GM23338 (cell line): ENCODE measurements at regions not wholly inside any gene's neighbourhood (a gene's known extent, or its start where the extent isn't known, plus 50 kb on each side); places are given as distances from the start of the nearest gene placed in this dataset.

Source experiments
- ATAC-seq: fragments of 200-7000 bp; cut with Tn5 transposase; 3 replicates; pipeline ENCODE4 v1.9.1; 2020
- DNase-seq: peaks from one replicate; pipeline ENCODE4 v3.0.0-alpha.2; 2015; ENCODE audit warnings: low spot score
- H2AFZ ChIP-seq: fragments of 200-600 bp; sonication (generic); 2 replicates; pipeline ENCODE4 v1.8.0; 2016; ENCODE audit warnings: antibody characterized with exemption, mild to moderate bottlenecking, moderate library complexity
- H3F3A ChIP-seq: fragments of 200-600 bp; sonication (generic); replicated peaks from 2 replicates; pipeline ENCODE4 v1.8.0; 2017; ENCODE audit warnings: antibody characterized with exemption, mixed run types, low read depth
- H3K27ac ChIP-seq: fragments of 200-600 bp; sonication (generic); 2 replicates; pipeline ENCODE4 v1.6.1; 2016; ENCODE audit warnings: low read depth
- H3K27me3 ChIP-seq: fragments of 200-600 bp; sonication (generic); 2 replicates; pipeline ENCODE4 v1.8.0; 2016; ENCODE audit warnings: mild to moderate bottlenecking, mixed run types, moderate library complexity; ENCODE audit not compliant: insufficient read depth
- H3K36me3 ChIP-seq: fragments of 200-600 bp; sonication (generic); 2 replicates; pipeline ENCODE4 v1.8.0; 2016; ENCODE audit warnings: mild to moderate bottlenecking; ENCODE audit not compliant: insufficient read depth
- H3K4me1 ChIP-seq: fragments of 200-600 bp; sonication (generic); 2 replicates; pipeline ENCODE4 v1.8.0; 2016; ENCODE audit warnings: mild to moderate bottlenecking, moderate library complexity; ENCODE audit not compliant: insufficient read depth
- H3K4me2 ChIP-seq: fragments of 200-600 bp; sonication (generic); 2 replicates; pipeline ENCODE4 v1.7.1; 2017; ENCODE audit warnings: mixed run types
- H3K4me3 ChIP-seq: fragments of 200-600 bp; sonication (generic); 2 replicates; pipeline ENCODE4 v1.6.1; 2016; ENCODE audit warnings: mixed run types
- H3K79me2 ChIP-seq: fragments of 200-600 bp; sonication (generic); replicated peaks from 2 replicates; pipeline ENCODE4 v1.8.0; 2017; ENCODE audit warnings: mild to moderate bottlenecking; ENCODE audit not compliant: insufficient read depth
- H3K9me2 ChIP-seq: fragments of 200-600 bp; sonication (generic); 2 replicates; pipeline ENCODE4 v1.8.0; 2017; ENCODE audit not compliant: insufficient read depth
- H4K20me1 ChIP-seq: fragments of 200-600 bp; sonication (generic); replicated peaks from 2 replicates; pipeline ENCODE4 v1.8.0; 2017; ENCODE audit warnings: mild to moderate bottlenecking; ENCODE audit not compliant: insufficient read depth
- H3K27ac Mint-ChIP-seq: 2 replicates; pipeline ENCODE4 v1.8.0; 2020; ENCODE audit warnings: inconsistent platforms, mild to moderate bottlenecking, moderate library complexity, mixed read lengths
- H3K27me3 Mint-ChIP-seq: 3 replicates; pipeline ENCODE4 v1.8.0; 2022; ENCODE audit warnings: low read depth, mild to moderate bottlenecking, moderate library complexity, mixed read lengths, inconsistent platforms; ENCODE audit not compliant: insufficient read depth, poor library complexity
- H3K36me3 Mint-ChIP-seq: 3 replicates; pipeline ENCODE4 v1.8.0; 2021; ENCODE audit warnings: low read depth, mild to moderate bottlenecking, inconsistent platforms, moderate library complexity, mixed read lengths
- H3K4me1 Mint-ChIP-seq: 3 replicates; pipeline ENCODE4 v1.8.0; 2020; ENCODE audit warnings: mild to moderate bottlenecking, inconsistent platforms, mixed read lengths
- H3K4me3 Mint-ChIP-seq: 3 replicates; pipeline ENCODE4 v1.8.0; 2021; ENCODE audit warnings: moderate library complexity, mild to moderate bottlenecking, inconsistent platforms, mixed read lengths
- H3K9me3 Mint-ChIP-seq: 3 replicates; pipeline ENCODE4 v1.8.0; 2020; ENCODE audit warnings: moderate library complexity, mild to moderate bottlenecking, inconsistent platforms, mixed read lengths
- CREB1 ChIP-seq: fragments of 250-450 bp; sonication (Bioruptor Pico); IDR thresholded peaks from 2 replicates; pipeline ENCODE4 v1.5.0; 2020; ENCODE audit warnings: low read depth, mild to moderate bottlenecking, moderate library complexity
- EZH2phosphoT487 ChIP-seq: fragments of 200-600 bp; sonication (generic); IDR thresholded peaks from one replicate; pipeline ENCODE4 v1.8.1; 2018; ENCODE audit warnings: antibody characterized with exemption; ENCODE audit not compliant: unreplicated experiment
- NANOG ChIP-seq: IDR thresholded peaks from 2 replicates; pipeline ENCODE4 v1.6.1; 2016; ENCODE audit warnings: antibody characterized with exemption, borderline replicate concordance
- STAT1 ChIP-seq: IDR thresholded peaks from one replicate; pipeline ENCODE4 v1.6.1; 2016; ENCODE audit warnings: antibody characterized with exemption; ENCODE audit not compliant: unreplicated experiment
- ZNF114 ChIP-seq: fragments of 250-450 bp; sonication (Bioruptor Pico); IDR thresholded peaks from 2 replicates; pipeline ENCODE4 v1.5.0; 2020; ENCODE audit warnings: mild to moderate bottlenecking, moderate library complexity
- ZNF331 ChIP-seq: fragments of 250-450 bp; sonication (Bioruptor Pico); IDR thresholded peaks from 2 replicates; pipeline ENCODE4 v1.5.0; 2020; ENCODE audit warnings: low read depth, mild to moderate bottlenecking, moderate library complexity
- TF ChIP-seq, protein P1 (sequence below): IDR thresholded peaks from 2 replicates; pipeline ENCODE4 v1.6.1; 2016; ENCODE audit warnings: antibody characterized with exemption
- TF ChIP-seq, protein P2 (sequence below), 2 experiments: fragments of 200-600 bp in 1 of 2; sonication (generic) in 1 of 2; conservative IDR thresholded peaks; 2 replicates each; pipeline versions ENCODE4 v1.5.1 to v1.6.1; 2016 to 2017; ENCODE audit warnings: antibody characterized with exemption in 2 of 2, low read depth in 2 of 2, mild to moderate bottlenecking in 2 of 2, moderate library complexity in 1 of 2
- TF ChIP-seq, protein P3 (sequence below): IDR thresholded peaks from one replicate; pipeline ENCODE4 v1.6.1; 2018; ENCODE audit warnings: antibody characterized with exemption; ENCODE audit not compliant: unreplicated experiment
- TF ChIP-seq, protein P4 (sequence below): fragments of 250-450 bp; sonication (Bioruptor Pico); IDR thresholded peaks from 2 replicates; pipeline ENCODE4 v1.5.0; 2020; ENCODE audit warnings: mild to moderate bottlenecking, moderate library complexity

DNA sequence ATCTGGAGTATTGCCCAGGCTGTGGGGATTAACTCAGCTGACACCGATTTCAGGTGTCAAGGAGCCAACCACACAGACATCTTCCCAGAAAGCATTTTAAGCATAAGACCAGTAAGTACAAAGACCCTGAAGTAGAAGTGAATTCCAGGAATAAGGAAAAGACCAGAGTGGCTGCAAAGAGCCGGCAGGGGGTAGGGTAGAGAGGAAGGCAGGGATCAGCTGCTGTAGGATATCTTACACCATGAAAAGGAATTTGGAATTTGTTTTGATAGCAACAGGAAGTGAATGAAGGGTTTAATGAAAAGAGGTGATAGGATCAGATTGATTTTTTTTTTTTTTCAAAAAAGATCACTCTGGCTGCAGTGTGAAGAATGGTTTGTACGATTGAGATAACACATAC lies 113.6 kb upstream of the PPARGC1A start:
- no peaks in the 10 kb centered on the region for H3K36me3 ChIP-seq
- H3K27ac Mint-ChIP-seq = no peak overlapping the region
- H3F3A ChIP-seq = no peaks in the 10 kb centered on the region
- H3K4me1 Mint-ChIP-seq = peaks cover 31% of the 10 kb centered on the region
- H4K20me1 ChIP-seq = no peaks in the 10 kb centered on the region
- H3K4me1 ChIP-seq = no peaks in the 10 kb centered on the region
- no peak overlapping the region for H3K27ac ChIP-seq
- H2AFZ ChIP-seq = no peak overlapping the region
- no peaks in the 10 kb centered on the region for H3K36me3 Mint-ChIP-seq
- ATAC-seq (peak; percentile 41; the same call in 1 of the 3 replicates), DNase-seq (peak; percentile 62)
- no peaks in the 10 kb centered on the region for H3K27me3 ChIP-seq
- H3K9me2 ChIP-seq = no peaks in the 10 kb centered on the region
- TF ChIP-seq, protein P1, sequence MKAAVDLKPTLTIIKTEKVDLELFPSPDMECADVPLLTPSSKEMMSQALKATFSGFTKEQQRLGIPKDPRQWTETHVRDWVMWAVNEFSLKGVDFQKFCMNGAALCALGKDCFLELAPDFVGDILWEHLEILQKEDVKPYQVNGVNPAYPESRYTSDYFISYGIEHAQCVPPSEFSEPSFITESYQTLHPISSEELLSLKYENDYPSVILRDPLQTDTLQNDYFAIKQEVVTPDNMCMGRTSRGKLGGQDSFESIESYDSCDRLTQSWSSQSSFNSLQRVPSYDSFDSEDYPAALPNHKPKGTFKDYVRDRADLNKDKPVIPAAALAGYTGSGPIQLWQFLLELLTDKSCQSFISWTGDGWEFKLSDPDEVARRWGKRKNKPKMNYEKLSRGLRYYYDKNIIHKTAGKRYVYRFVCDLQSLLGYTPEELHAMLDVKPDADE = no peak
- TF ChIP-seq CREB1 (CRISPR knock-in tag) (no peak), EZH2phosphoT487 (no peak), ZNF331 (no peak), NANOG (no peak)
- TF ChIP-seq, protein P2, sequence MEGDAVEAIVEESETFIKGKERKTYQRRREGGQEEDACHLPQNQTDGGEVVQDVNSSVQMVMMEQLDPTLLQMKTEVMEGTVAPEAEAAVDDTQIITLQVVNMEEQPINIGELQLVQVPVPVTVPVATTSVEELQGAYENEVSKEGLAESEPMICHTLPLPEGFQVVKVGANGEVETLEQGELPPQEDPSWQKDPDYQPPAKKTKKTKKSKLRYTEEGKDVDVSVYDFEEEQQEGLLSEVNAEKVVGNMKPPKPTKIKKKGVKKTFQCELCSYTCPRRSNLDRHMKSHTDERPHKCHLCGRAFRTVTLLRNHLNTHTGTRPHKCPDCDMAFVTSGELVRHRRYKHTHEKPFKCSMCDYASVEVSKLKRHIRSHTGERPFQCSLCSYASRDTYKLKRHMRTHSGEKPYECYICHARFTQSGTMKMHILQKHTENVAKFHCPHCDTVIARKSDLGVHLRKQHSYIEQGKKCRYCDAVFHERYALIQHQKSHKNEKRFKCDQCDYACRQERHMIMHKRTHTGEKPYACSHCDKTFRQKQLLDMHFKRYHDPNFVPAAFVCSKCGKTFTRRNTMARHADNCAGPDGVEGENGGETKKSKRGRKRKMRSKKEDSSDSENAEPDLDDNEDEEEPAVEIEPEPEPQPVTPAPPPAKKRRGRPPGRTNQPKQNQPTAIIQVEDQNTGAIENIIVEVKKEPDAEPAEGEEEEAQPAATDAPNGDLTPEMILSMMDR (conservative IDR thresholded peaks at IDR 0.05; ENCODE audit: low read depth in 2 of 2) = no peak
- TF ChIP-seq, protein P3, sequence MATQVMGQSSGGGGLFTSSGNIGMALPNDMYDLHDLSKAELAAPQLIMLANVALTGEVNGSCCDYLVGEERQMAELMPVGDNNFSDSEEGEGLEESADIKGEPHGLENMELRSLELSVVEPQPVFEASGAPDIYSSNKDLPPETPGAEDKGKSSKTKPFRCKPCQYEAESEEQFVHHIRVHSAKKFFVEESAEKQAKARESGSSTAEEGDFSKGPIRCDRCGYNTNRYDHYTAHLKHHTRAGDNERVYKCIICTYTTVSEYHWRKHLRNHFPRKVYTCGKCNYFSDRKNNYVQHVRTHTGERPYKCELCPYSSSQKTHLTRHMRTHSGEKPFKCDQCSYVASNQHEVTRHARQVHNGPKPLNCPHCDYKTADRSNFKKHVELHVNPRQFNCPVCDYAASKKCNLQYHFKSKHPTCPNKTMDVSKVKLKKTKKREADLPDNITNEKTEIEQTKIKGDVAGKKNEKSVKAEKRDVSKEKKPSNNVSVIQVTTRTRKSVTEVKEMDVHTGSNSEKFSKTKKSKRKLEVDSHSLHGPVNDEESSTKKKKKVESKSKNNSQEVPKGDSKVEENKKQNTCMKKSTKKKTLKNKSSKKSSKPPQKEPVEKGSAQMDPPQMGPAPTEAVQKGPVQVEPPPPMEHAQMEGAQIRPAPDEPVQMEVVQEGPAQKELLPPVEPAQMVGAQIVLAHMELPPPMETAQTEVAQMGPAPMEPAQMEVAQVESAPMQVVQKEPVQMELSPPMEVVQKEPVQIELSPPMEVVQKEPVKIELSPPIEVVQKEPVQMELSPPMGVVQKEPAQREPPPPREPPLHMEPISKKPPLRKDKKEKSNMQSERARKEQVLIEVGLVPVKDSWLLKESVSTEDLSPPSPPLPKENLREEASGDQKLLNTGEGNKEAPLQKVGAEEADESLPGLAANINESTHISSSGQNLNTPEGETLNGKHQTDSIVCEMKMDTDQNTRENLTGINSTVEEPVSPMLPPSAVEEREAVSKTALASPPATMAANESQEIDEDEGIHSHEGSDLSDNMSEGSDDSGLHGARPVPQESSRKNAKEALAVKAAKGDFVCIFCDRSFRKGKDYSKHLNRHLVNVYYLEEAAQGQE = no peak
- H3K27me3 Mint-ChIP-seq = no peaks in the 10 kb centered on the region
- H3K4me3 ChIP-seq = no peak overlapping the region
- no peak overlapping the region for H3K4me3 Mint-ChIP-seq
- H3K9me3 Mint-ChIP-seq = no peaks in the 10 kb centered on the region
- H3K4me2 ChIP-seq = peak overlapping the region; percentile 13; the same call in 1 of the 2 replicates
- H3K79me2 ChIP-seq = no peaks in the 10 kb centered on the region

DNA sequence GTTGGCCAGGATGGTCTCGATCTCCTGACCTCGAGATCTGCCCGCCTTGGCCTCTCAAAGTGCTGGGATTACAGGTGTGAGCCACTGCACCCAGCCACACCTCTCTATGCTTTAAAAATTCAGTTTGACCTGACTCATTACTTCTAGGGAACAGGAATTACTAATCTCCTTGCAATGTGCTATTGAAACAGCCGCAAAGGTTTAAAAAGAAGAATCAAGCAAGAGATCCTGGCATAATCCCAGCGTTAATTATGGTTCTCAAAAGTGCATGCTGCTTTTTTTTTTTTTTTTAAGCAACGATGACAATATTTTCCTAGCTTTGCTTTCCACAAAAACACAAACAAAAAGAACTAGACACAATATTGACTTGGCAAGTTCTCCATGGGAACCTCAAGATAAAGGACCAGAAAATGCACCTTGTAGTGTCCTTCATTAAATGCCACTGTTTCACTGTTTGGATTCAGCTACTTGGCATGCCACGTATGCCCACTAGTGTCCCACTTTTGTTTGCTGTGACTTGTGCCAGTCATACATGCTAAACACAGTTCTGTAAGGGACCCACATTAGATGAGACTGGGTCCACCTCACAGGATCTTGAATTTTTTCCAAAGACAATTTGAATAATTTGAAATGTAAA lies 112.6 kb upstream of the PPARGC1A start:
- no peaks in the 10 kb centered on the region for H3K79me2 ChIP-seq
- ATAC-seq = no peak
- Mint-ChIP-seq H3K27me3 (no peaks in the 10 kb centered on the region), H3K27ac (no peak overlapping the region), H3K4me3 (no peak overlapping the region), H3K4me1 (peaks cover 31% of the 10 kb centered on the region), H3K36me3 (no peaks in the 10 kb centered on the region), H3K9me3 (no peaks in the 10 kb centered on the region)
- no peaks in the 10 kb centered on the region for H3K27me3 ChIP-seq
- H3K4me1 ChIP-seq = no peaks in the 10 kb centered on the region
- H3K4me3 ChIP-seq = no peak overlapping the region
- no peaks in the 10 kb centered on the region for H3K36me3 ChIP-seq
- H3K9me2 ChIP-seq = no peaks in the 10 kb centered on the region
- no peak overlapping the region for H2AFZ ChIP-seq
- no peak for DNase-seq
- H3K27ac ChIP-seq = no peak overlapping the region
- no peak overlapping the region for H3K4me2 ChIP-seq
- H4K20me1 ChIP-seq = no peaks in the 10 kb centered on the region
- H3F3A ChIP-seq = no peaks in the 10 kb centered on the region
- TF ChIP-seq ZNF114 (CRISPR knock-in tag) (no peak), EZH2phosphoT487 (no peak), STAT1 (no peak)
- TF ChIP-seq, protein P4, sequence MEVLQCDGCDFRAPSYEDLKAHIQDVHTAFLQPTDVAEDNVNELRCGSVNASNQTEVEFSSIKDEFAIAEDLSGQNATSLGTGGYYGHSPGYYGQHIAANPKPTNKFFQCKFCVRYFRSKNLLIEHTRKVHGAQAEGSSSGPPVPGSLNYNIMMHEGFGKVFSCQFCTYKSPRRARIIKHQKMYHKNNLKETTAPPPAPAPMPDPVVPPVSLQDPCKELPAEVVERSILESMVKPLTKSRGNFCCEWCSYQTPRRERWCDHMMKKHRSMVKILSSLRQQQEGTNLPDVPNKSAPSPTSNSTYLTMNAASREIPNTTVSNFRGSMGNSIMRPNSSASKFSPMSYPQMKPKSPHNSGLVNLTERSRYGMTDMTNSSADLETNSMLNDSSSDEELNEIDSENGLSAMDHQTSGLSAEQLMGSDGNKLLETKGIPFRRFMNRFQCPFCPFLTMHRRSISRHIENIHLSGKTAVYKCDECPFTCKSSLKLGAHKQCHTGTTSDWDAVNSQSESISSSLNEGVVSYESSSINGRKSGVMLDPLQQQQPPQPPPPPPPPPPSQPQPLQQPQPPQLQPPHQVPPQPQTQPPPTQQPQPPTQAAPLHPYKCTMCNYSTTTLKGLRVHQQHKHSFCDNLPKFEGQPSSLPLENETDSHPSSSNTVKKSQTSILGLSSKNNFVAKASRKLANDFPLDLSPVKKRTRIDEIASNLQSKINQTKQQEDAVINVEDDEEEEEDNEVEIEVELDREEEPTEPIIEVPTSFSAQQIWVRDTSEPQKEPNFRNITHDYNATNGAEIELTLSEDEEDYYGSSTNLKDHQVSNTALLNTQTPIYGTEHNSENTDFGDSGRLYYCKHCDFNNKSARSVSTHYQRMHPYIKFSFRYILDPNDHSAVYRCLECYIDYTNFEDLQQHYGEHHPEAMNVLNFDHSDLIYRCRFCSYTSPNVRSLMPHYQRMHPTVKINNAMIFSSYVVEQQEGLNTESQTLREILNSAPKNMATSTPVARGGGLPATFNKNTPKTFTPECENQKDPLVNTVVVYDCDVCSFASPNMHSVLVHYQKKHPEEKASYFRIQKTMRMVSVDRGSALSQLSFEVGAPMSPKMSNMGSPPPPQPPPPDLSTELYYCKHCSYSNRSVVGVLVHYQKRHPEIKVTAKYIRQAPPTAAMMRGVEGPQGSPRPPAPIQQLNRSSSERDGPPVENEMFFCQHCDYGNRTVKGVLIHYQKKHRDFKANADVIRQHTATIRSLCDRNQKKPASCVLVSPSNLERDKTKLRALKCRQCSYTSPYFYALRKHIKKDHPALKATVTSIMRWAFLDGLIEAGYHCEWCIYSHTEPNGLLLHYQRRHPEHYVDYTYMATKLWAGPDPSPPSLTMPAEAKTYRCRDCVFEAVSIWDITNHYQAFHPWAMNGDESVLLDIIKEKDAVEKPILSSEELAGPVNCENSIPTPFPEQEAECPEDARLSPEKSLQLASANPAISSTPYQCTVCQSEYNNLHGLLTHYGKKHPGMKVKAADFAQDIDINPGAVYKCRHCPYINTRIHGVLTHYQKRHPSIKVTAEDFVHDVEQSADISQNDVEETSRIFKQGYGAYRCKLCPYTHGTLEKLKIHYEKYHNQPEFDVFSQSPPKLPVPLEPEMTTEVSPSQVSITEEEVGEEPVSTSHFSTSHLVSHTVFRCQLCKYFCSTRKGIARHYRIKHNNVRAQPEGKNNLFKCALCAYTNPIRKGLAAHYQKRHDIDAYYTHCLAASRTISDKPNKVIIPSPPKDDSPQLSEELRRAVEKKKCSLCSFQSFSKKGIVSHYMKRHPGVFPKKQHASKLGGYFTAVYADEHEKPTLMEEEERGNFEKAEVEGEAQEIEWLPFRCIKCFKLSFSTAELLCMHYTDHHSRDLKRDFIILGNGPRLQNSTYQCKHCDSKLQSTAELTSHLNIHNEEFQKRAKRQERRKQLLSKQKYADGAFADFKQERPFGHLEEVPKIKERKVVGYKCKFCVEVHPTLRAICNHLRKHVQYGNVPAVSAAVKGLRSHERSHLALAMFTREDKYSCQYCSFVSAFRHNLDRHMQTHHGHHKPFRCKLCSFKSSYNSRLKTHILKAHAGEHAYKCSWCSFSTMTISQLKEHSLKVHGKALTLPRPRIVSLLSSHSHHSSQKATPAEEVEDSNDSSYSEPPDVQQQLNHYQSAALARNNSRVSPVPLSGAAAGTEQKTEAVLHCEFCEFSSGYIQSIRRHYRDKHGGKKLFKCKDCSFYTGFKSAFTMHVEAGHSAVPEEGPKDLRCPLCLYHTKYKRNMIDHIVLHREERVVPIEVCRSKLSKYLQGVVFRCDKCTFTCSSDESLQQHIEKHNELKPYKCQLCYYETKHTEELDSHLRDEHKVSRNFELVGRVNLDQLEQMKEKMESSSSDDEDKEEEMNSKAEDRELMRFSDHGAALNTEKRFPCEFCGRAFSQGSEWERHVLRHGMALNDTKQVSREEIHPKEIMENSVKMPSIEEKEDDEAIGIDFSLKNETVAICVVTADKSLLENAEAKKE = no peak
